ENCODE measurements at regions not wholly inside any gene's neighbourhood (a gene's known extent, or its start where the extent isn't known, plus 50 kb on each side); places are given as distances from the start of the nearest gene placed in this dataset.

GRCh38 chr2:45256867-45257641, 247.8 kb upstream of the SIX2 start:
- TF ChIP-seq CTCF (IDR thresholded peaks at IDR 0.05; ENCODE audit: low read depth, low read length, missing control alignments): no peak
- no peak overlapping the region for H3K4me3 ChIP-seq (ENCODE audit: low read depth, low read length)

GRCh38 chr2:45256173-45256866, 247.1 kb upstream of the SIX2 start:
- TF ChIP-seq CTCF (IDR thresholded peaks at IDR 0.05; ENCODE audit: low read depth, low read length, missing control alignments): no peak
- DNase-seq (ENCODE audit: low read depth): no peak
- no peak overlapping the region for H3K4me3 ChIP-seq (ENCODE audit: low read depth, low read length)

More at GRCh38 chr2:45256867-45257641, 247.8 kb upstream of the SIX2 start:
- no peak for DNase-seq (ENCODE audit: low read depth)

DNA sequence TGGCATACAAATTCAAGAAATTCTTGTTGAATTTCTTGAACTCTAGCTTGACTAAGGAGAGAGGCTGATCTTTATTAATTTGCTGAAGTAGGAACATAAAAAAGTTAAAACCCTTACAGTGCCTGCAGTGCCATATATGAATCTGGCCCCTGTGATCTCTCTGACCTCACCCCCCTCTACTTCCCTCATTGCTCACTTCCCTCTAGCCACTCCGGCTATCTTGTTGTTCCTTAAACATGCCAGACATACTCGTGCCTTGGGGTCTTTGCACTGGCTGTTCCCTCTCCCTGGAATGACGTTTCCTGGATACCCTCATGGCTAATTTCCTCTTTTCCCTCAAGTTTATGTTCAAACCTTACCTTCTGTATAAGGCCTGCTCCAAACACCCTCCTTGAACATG, 246.3 kb upstream of the SIX2 start:
- no peak for TF ChIP-seq CTCF (IDR thresholded peaks at IDR 0.05; ENCODE audit: low read depth, low read length, missing control alignments)
- no peak for DNase-seq (ENCODE audit: low read depth)
- no peak overlapping the region for H3K4me3 ChIP-seq (ENCODE audit: low read depth, low read length)

- H3K4me3 ChIP-seq (ENCODE audit: low read depth, low read length): no peak overlapping the region
- TF ChIP-seq CTCF (IDR thresholded peaks at IDR 0.05; ENCODE audit: low read depth, low read length, missing control alignments): no peak
- no peak for DNase-seq (ENCODE audit: low read depth)
Observed at GRCh38 chr2:45254025-45254424, 244.8 kb upstream of the SIX2 start.

GRCh38 chr2:45253151-45253550, 243.9 kb upstream of the SIX2 start:
- no peak for DNase-seq (ENCODE audit: low read depth)
- TF ChIP-seq CTCF (IDR thresholded peaks at IDR 0.05; ENCODE audit: low read depth, low read length, missing control alignments): no peak
- H3K4me3 ChIP-seq (ENCODE audit: low read depth, low read length): no peak overlapping the region

DNA sequence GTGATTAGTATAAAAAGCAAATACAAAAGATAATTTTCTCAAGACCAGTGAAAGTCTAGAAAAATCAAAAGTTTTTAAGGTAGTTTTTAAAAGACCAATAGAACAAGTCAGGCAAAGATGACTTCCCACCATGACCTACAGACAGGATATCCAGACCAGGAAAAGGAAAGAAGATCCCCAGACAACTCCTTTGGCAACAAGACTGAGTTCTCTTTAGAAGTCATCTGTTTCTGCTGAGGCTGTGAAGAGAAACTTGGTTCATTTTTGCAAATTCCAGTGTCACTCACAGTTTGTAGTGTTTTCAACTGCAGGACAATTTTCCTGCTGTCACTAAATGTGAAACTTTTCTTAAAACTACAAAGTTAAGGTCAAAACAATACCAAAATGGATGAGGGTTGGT, 240.9 kb upstream of the SIX2 start:
- no peak for TF ChIP-seq CTCF (IDR thresholded peaks at IDR 0.05; ENCODE audit: low read depth, low read length, missing control alignments)
- H3K4me3 ChIP-seq (ENCODE audit: low read depth, low read length): no peak overlapping the region
- DNase-seq (ENCODE audit: low read depth): no peak
